HepG2 (cell line): ENCODE measurements at regions not wholly inside any gene's neighbourhood (a gene's known extent, or its start where the extent isn't known, plus 50 kb on each side); places are given as distances from the start of the nearest gene placed in this dataset.

ENCODE experiments used
- ATF4 ChIP-seq, 2 experiments: fragments of 450-650 bp in 1 of 2; sonication (generic) in 1 of 2; formaldehyde crosslinking; IDR thresholded peaks; 2 replicates each; pipeline versions ENCODE4 v1.5.0 to v1.8.0; 2020 to 2022; ENCODE audit warnings: mild to moderate bottlenecking in 1 of 2, missing genetic modification reagents in 1 of 2
- CEBPG ChIP-seq: IDR thresholded peaks from 2 replicates; pipeline ENCODE4 v1.6.1; 2016
- FOXA1 ChIP-seq, 2 experiments: fragments of 450-650 bp in 1 of 2; sonication (generic) in 1 of 2; formaldehyde crosslinking in 1 of 2; IDR thresholded peaks; 2 replicates each; pipeline versions ENCODE4 v1.4.0 to v1.6.1; 2016 to 2020; ENCODE audit warnings: missing genetic modification reagents in 1 of 2
- FOXO1 ChIP-seq: sonication (generic); formaldehyde crosslinking; IDR thresholded peaks from 2 replicates; pipeline ENCODE4 v1.4.0; 2020; ENCODE audit warnings: missing genetic modification reagents
- GZF1 ChIP-seq: sonication (generic); formaldehyde crosslinking; IDR thresholded peaks from 2 replicates; pipeline ENCODE4 v1.5.1; 2020; ENCODE audit warnings: mild to moderate bottlenecking, missing genetic modification reagents
- JUND ChIP-seq: sonication (generic); formaldehyde crosslinking; IDR thresholded peaks from 2 replicates; pipeline ENCODE4 v1.8.0; 2022; ENCODE audit warnings: mild to moderate bottlenecking, missing genetic modification reagents
- LRRFIP1 ChIP-seq: sonication (generic); formaldehyde crosslinking; conservative IDR thresholded peaks from 2 replicates; pipeline ENCODE4 v1.4.0; 2020; ENCODE audit warnings: missing genetic modification reagents
- MXD1 ChIP-seq: sonication (generic); formaldehyde crosslinking; IDR thresholded peaks from 2 replicates; pipeline ENCODE4 v1.4.0; 2020; ENCODE audit warnings: mild to moderate bottlenecking, missing genetic modification reagents
- MZF1 ChIP-seq: sonication (generic); formaldehyde crosslinking; IDR thresholded peaks from 2 replicates; pipeline ENCODE4 v1.8.1; 2023; ENCODE audit warnings: mild to moderate bottlenecking, missing genetic modification reagents, borderline replicate concordance
- PRPF4 ChIP-seq: fragments of 200-400 bp; formaldehyde crosslinking; IDR thresholded peaks from 2 replicates; pipeline ENCODE4 v1.6.1; 2016; ENCODE audit warnings: low read length, low read depth; ENCODE audit not compliant: poor library complexity, severe bottlenecking
- TFDP2 ChIP-seq: sonication (generic); formaldehyde crosslinking; IDR thresholded peaks from 2 replicates; pipeline ENCODE4 v1.4.0; 2020; ENCODE audit warnings: missing genetic modification reagents
- TSC22D2 ChIP-seq: sonication (generic); formaldehyde crosslinking; IDR thresholded peaks from 2 replicates; pipeline ENCODE4 v1.5.1; 2020; ENCODE audit warnings: missing genetic modification reagents, mild to moderate bottlenecking, borderline replicate concordance
- ZBTB37 ChIP-seq: sonication (generic); formaldehyde crosslinking; IDR thresholded peaks from 2 replicates; pipeline ENCODE4 v1.4.0; 2020; ENCODE audit warnings: mild to moderate bottlenecking, missing genetic modification reagents
- ZBTB44 ChIP-seq: sonication (generic); formaldehyde crosslinking; IDR thresholded peaks from 2 replicates; pipeline ENCODE4 v1.4.0; 2020; ENCODE audit warnings: missing genetic modification reagents
- ZFYVE20 ChIP-seq: sonication (generic); formaldehyde crosslinking; IDR thresholded peaks from 2 replicates; pipeline ENCODE4 v1.8.0; 2023; ENCODE audit warnings: low read depth, mild to moderate bottlenecking, moderate library complexity, missing genetic modification reagents, borderline replicate concordance
- ZKSCAN5 ChIP-seq: sonication (generic); formaldehyde crosslinking; IDR thresholded peaks from 2 replicates; pipeline ENCODE4 v1.5.1; 2020; ENCODE audit warnings: mild to moderate bottlenecking, missing genetic modification reagents
- ZNF260 ChIP-seq: sonication (generic); formaldehyde crosslinking; IDR thresholded peaks from 2 replicates; pipeline ENCODE4 v1.4.0; 2020; ENCODE audit warnings: missing genetic modification reagents, low read depth, mild to moderate bottlenecking, borderline replicate concordance
- ZNF317 ChIP-seq: sonication (generic); formaldehyde crosslinking; IDR thresholded peaks from 2 replicates; pipeline ENCODE4 v1.5.0; 2020; ENCODE audit warnings: mild to moderate bottlenecking, missing genetic modification reagents
- ZNF367 ChIP-seq: sonication (generic); formaldehyde crosslinking; IDR thresholded peaks from 2 replicates; pipeline ENCODE4 v1.4.0; 2020; ENCODE audit warnings: missing genetic modification reagents, borderline replicate concordance
- ZNF546 ChIP-seq: sonication (generic); formaldehyde crosslinking; conservative IDR thresholded peaks from 2 replicates; pipeline ENCODE4 v1.8.1; 2023; ENCODE audit warnings: mild to moderate bottlenecking, missing genetic modification reagents
- ZNF619 ChIP-seq: sonication (generic); formaldehyde crosslinking; IDR thresholded peaks from 2 replicates; pipeline ENCODE4 v1.4.0; 2020; ENCODE audit warnings: mild to moderate bottlenecking, missing genetic modification reagents
- ZNF788 ChIP-seq: sonication (generic); formaldehyde crosslinking; IDR thresholded peaks from 2 replicates; pipeline ENCODE4 v1.5.0; 2020; ENCODE audit warnings: mild to moderate bottlenecking, missing genetic modification reagents, borderline replicate concordance

- no peak for TF ChIP-seq ATF4 (CRISPR knock-in tag; IDR thresholded peaks at IDR 0.05)
- no peak for TF ChIP-seq TFDP2 (CRISPR knock-in tag)
- no peak for TF ChIP-seq ZNF788 (CRISPR knock-in tag)
- no peak for TF ChIP-seq FOXA1 (IDR thresholded peaks at IDR 0.05)
- no peak for TF ChIP-seq FOXA1 (CRISPR knock-in tag; IDR thresholded peaks at IDR 0.05)
- no peak for TF ChIP-seq LRRFIP1 (CRISPR knock-in tag)
- no peak for TF ChIP-seq ZNF317 (CRISPR knock-in tag)
- TF ChIP-seq MZF1 (CRISPR knock-in tag) = no peak
- no peak for TF ChIP-seq ZKSCAN5 (CRISPR knock-in tag)
- TF ChIP-seq GZF1 (CRISPR knock-in tag) = no peak
- no peak for TF ChIP-seq ZBTB37 (CRISPR knock-in tag)
- no peak for TF ChIP-seq ZFYVE20 (CRISPR knock-in tag)
- TF ChIP-seq FOXO1 (CRISPR knock-in tag) = no peak
- no peak for TF ChIP-seq ZNF546
- no peak for TF ChIP-seq ZNF367 (CRISPR knock-in tag)
- TF ChIP-seq CEBPG (CRISPR knock-in tag) = 0 out of 2 replicates have a peak, but pooled peaks have one; percentile 44
- TF ChIP-seq ZBTB44 (CRISPR knock-in tag) = no peak
- no peak for TF ChIP-seq TSC22D2 (CRISPR knock-in tag)
- no peak for TF ChIP-seq MXD1
- no peak for TF ChIP-seq JUND (CRISPR knock-in tag)
- TF ChIP-seq PRPF4 = no peak
- TF ChIP-seq ZNF619 = no peak
- no peak for TF ChIP-seq ZNF260 (CRISPR knock-in tag)
Observed at GRCh38 chr10:79001082-79001885, 67.5 kb upstream of the ZMIZ1 start (continued).
